Esophagus squamous epithelium (tissue), 5 donors: ENCODE measurements at regions not wholly inside any gene's neighbourhood (a gene's known extent, or its start where the extent isn't known, plus 50 kb on each side); places are given as distances from the start of the nearest gene placed in this dataset.

Experiments used
- DNase-seq: peaks from one replicate; lab custom pipeline; 2025; lab: John Stamatoyannopoulos, UW
- H3K27ac ChIP-seq, 4 donors: fragments of 200-600 bp; sonication (generic); one replicate each; pipeline ENCODE4 v1.5.1; 2016 to 2019; ENCODE audit warnings: mild to moderate bottlenecking in 1 of 4
- H3K27me3 ChIP-seq, 4 donors: fragments of 200-600 bp; sonication (generic); 1 replicate in 3 of 4; 2 replicates in 1 of 4; pipeline versions ENCODE4 v1.5.1 to v1.6.0; 2017 to 2021; ENCODE audit warnings: antibody characterized with exemption in 1 of 4
- H3K36me3 ChIP-seq, 3 donors: fragments of 200-600 bp; sonication (generic); one replicate each; pipeline ENCODE4 v1.5.1; 2016 to 2019
- H3K4me1 ChIP-seq, 3 donors: fragments of 200-600 bp; sonication (generic); one replicate each; pipeline ENCODE4 v1.5.1; 2017 to 2019
- H3K4me3 ChIP-seq, 4 donors: fragments of 200-600 bp; sonication (generic); 1 replicate in 3 of 4; 2 replicates in 1 of 4; pipeline ENCODE4 v1.5.1; 2016 to 2019; ENCODE audit warnings: mild to moderate bottlenecking in 2 of 4, moderate library complexity in 1 of 4
- H3K9me3 ChIP-seq, 3 donors: fragments of 200-600 bp; sonication (generic); one replicate each; pipeline ENCODE4 v1.5.1; 2016 to 2019
- POLR2A ChIP-seq, 4 donors: fragments of 450-650 bp; IDR thresholded peaks; one replicate each; pipeline ENCODE4 v1.6.1; 2017; ENCODE audit warnings: antibody characterized with exemption in 4 of 4, mild to moderate bottlenecking in 4 of 4, moderate library complexity in 3 of 4
- WGBS, 2 donors: methylation state at CpG; one replicate each; pipeline ENCODE4 v1.1.5; 2018; 5-methylcytosine and 5-hydroxymethylcytosine counted together
- intact Hi-C: fragments of 100-400 bp; cut with DNase I; formaldehyde crosslinking; loops from one replicate; pipeline ENCODE4 v1.15.0; 2022
- TF ChIP-seq, protein P1 (sequence below), 6 experiments: fragments of 450-650 bp in 4 of 6; fragments of 200-600 bp in 2 of 6; sonication (generic) in 2 of 6; IDR thresholded peaks; one replicate each; pipeline ENCODE4 v1.5.1; 2016 to 2019; ENCODE audit warnings: antibody characterized with exemption in 6 of 6, mild to moderate bottlenecking in 4 of 6, moderate library complexity in 4 of 6
- donor health status: DM: yes; HTN: yes; CAD: no.

DNA sequence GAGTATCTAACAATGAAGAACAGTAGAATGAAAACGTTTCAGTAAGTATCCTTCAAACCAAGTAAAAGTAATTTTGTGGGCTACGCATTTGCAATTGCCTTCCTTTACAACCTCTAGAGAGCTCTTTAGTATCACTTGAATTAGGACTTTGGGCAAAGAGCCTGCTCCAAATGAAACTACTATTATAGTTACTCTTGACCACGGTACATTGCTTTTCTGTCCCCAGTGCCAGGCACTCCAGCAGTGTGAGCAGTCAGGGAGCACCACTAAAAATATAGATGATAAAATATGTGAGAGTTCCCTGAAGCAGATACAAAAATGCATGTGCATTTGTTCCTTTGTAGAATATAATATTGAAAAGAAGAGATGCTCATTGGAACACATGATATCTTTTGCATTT, 450.1 kb upstream of the MANEA start:
- Histone ChIP-seq H3K4me3 (no peak overlapping the region), H3K36me3 (no peaks in the 10 kb centered on the region), H3K4me1 (no peaks in the 10 kb centered on the region), H3K27ac (no peak overlapping the region), H3K9me3 (no peaks in the 10 kb centered on the region), H3K27me3 (no peaks in the 10 kb centered on the region)
- intact Hi-C loops, result no loop called here
- 63 to 64% methylated on average over 3 of the region's 3 CpGs for WGBS, 2 donors
- DNase-seq, result no peak
- TF ChIP-seq, protein P1, sequence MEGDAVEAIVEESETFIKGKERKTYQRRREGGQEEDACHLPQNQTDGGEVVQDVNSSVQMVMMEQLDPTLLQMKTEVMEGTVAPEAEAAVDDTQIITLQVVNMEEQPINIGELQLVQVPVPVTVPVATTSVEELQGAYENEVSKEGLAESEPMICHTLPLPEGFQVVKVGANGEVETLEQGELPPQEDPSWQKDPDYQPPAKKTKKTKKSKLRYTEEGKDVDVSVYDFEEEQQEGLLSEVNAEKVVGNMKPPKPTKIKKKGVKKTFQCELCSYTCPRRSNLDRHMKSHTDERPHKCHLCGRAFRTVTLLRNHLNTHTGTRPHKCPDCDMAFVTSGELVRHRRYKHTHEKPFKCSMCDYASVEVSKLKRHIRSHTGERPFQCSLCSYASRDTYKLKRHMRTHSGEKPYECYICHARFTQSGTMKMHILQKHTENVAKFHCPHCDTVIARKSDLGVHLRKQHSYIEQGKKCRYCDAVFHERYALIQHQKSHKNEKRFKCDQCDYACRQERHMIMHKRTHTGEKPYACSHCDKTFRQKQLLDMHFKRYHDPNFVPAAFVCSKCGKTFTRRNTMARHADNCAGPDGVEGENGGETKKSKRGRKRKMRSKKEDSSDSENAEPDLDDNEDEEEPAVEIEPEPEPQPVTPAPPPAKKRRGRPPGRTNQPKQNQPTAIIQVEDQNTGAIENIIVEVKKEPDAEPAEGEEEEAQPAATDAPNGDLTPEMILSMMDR (IDR thresholded peaks at IDR 0.05), result no peak
- no peak for TF ChIP-seq POLR2A (IDR thresholded peaks at IDR 0.05)

DNA sequence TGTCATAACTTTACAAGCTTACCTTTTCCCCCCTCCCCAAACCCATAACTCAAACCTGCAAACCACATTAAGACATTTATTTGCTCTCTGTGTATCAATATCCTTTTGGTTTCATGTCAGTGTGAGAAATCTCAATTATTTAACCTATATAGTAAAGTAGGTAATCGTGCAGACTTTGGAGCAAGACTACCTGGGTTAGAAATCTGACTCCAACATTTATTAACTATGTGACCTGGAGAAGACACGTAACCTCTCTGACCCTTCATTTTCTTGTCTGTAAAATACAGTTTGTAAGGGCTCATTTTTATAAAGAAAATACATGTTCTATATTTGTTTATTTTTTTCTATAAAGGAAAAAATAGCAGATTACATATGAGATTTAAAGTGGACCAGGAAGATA, 448.9 kb upstream of the MANEA start:
- Histone ChIP-seq H3K9me3 (no peaks in the 10 kb centered on the region), H3K4me1 (no peaks in the 10 kb centered on the region), H3K4me3 (no peak overlapping the region), H3K36me3 (no peaks in the 10 kb centered on the region), H3K27me3 (no peaks in the 10 kb centered on the region), H3K27ac (no peak overlapping the region)
- intact Hi-C loops, result no loop called here
- WGBS, 2 donors, result 60 to 69% methylated on average over 2 of the region's 2 CpGs
- TF ChIP-seq, protein P1 (IDR thresholded peaks at IDR 0.05), result no peak
- no peak for TF ChIP-seq POLR2A (IDR thresholded peaks at IDR 0.05)
- DNase-seq, result no peak

DNA sequence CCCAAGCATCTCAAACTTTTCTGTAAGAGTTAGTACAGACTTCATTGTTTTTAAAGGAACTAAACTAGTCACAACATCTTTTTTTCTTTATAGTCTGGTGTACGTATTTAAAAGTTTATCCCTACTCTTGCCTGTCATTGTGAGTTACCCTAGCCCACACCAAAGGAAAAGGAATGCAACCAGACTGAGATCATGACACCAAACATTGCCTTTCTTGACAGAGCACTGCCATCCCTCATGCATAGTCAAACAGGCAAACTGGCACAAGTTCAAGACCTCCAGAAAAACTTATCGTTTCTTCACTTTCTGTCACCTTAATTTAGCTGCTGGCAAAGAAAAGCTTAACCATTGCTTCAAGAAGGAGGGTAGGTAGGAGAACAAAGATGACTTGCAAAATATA, 448.4 kb upstream of the MANEA start:
- Histone ChIP-seq H3K9me3 (no peaks in the 10 kb centered on the region), H3K36me3 (no peaks in the 10 kb centered on the region), H3K4me3 (no peak overlapping the region), H3K27ac (no peak overlapping the region), H3K27me3 (no peaks in the 10 kb centered on the region), H3K4me1 (no peaks in the 10 kb centered on the region)
- no peak for DNase-seq
- intact Hi-C loops, result no loop called here
- TF ChIP-seq POLR2A (IDR thresholded peaks at IDR 0.05), result no peak
- TF ChIP-seq, protein P1 (IDR thresholded peaks at IDR 0.05), result no peak
- WGBS, 2 donors, result 20 to 34% methylated on average over 2 of the region's 2 CpGs

DNA sequence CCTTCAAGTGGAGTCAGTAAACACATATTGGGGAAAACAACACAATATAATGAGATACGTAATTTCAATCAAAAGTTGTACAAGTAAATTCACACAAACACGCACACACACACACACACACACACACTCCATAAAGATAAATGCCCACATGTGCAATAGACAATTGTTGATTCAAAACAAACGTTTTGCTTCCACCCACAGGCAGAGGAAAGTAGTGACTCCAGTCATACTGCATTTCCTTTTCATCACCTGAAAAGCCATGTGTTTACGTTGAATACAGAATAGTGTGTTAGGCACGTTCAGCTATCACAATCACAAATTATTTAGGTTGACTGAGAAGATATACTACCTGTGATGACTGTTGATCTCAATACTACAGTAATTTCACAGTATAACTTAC, 443.8 kb upstream of the MANEA start:
- WGBS, 2 donors, result 27 to 40% methylated on average over 5 of the region's 5 CpGs
- intact Hi-C loops, result no loop called here
- Histone ChIP-seq H3K36me3 (no peaks in the 10 kb centered on the region), H3K4me1 (no peaks in the 10 kb centered on the region), H3K4me3 (no peak overlapping the region), H3K27me3 (no peaks in the 10 kb centered on the region), H3K9me3 (no peaks in the 10 kb centered on the region), H3K27ac (no peak overlapping the region)
- TF ChIP-seq, protein P1 (IDR thresholded peaks at IDR 0.05), result no peak
- TF ChIP-seq POLR2A (IDR thresholded peaks at IDR 0.05), result no peak
- DNase-seq, result no peak

DNA sequence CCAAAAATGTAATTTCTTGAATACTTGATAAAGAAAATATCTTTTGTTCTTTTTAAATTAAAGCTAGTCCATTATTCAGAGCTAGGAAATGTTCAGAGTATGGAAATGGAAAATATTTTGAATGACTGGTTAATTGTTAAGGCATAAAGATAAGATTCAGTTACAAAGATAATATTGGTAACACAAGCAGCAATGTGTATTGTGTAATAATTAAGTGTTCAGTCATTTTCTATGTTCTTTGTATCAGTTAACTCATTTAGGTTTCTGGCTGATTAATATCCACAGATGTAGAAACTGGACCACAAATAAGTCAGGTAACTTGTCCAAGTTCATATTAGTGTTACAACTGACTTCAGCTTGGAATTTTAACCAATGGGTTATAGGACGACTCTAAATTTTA, 442.2 kb upstream of the MANEA start:
- no peaks in the 10 kb centered on the region for H3K27me3 ChIP-seq
- no peaks in the 10 kb centered on the region for H3K9me3 ChIP-seq
- H3K36me3 ChIP-seq, result no peaks in the 10 kb centered on the region
- no peak overlapping the region for H3K27ac ChIP-seq
- no peaks in the 10 kb centered on the region for H3K4me1 ChIP-seq
- H3K4me3 ChIP-seq, result no peak overlapping the region
- no peak for DNase-seq
- 44 to 57% methylated on average over 1 of the region's 1 CpG for WGBS, 2 donors
- intact Hi-C loops, result no loop called here
- TF ChIP-seq, protein P1 (IDR thresholded peaks at IDR 0.05), result no peak
- no peak for TF ChIP-seq POLR2A (IDR thresholded peaks at IDR 0.05)
